NB4 (cell line): ENCODE measurements at regions not wholly inside any gene's neighbourhood (a gene's known extent, or its start where the extent isn't known, plus 50 kb on each side); places are given as distances from the start of the nearest gene placed in this dataset.

Source experiments
- CTCF ChIP-seq: IDR thresholded peaks from one replicate; pipeline ENCODE4 v1.5.1; 2012; ENCODE audit warnings: low read depth, low read length
- POLR2A ChIP-seq: IDR thresholded peaks from 2 replicates; pipeline ENCODE4 v1.6.1; 2011; ENCODE audit warnings: mild to moderate bottlenecking; ENCODE audit not compliant: insufficient read length; ENCODE audit errors: extremely low read depth

- TF ChIP-seq POLR2A (no peak), CTCF (no peak)
Measured at GRCh38 chr11:116300232-116300631, 472.6 kb downstream of the BUD13 start.
